HL-60/S4 (cell line): ENCODE measurements at regions not wholly inside any gene's neighbourhood (a gene's known extent, or its start where the extent isn't known, plus 50 kb on each side); places are given as distances from the start of the nearest gene placed in this dataset.

Experiments
- in situ Hi-C: fragments of 300-500 bp; cut with MboI; formaldehyde crosslinking; loops from 2 replicates; pipeline ENCODE4 v1.14.3; 2022; ENCODE audit warnings: low sequenced_read_pairs

- in situ Hi-C loops: no loop called here
Observed at GRCh38 chrX:131764216-131764615, 220.3 kb downstream of the OR13H1 start.

GRCh38 chrX:131778269-131779218, 234.7 kb downstream of the OR13H1 start:
- in situ Hi-C loops: no loop called here

GRCh38 chrX:131779306-131779705, 235.4 kb downstream of the OR13H1 start:
- in situ Hi-C loops: no loop called here

GRCh38 chrX:131779741-131780140, 235.9 kb downstream of the OR13H1 start:
- in situ Hi-C loops: no loop called here

- in situ Hi-C loops: no loop called here
Observed at GRCh38 chrX:131782646-131783045, 238.8 kb downstream of the OR13H1 start.

- in situ Hi-C loops: no loop called here
Observed at GRCh38 chrX:131783555-131784308, 239.4 kb upstream of the STK26 start.

- in situ Hi-C loops: no loop called here
Observed at GRCh38 chrX:131789664-131790063, 233.4 kb upstream of the STK26 start.

- in situ Hi-C loops: no loop called here
Observed at GRCh38 chrX:131791608-131792355, 231.3 kb upstream of the STK26 start.

- in situ Hi-C loops: no loop called here
Observed at GRCh38 chrX:131792356-131792749, 230.7 kb upstream of the STK26 start.

GRCh38 chrX:131792789-131793462, 230.2 kb upstream of the STK26 start:
- in situ Hi-C loops: no loop called here

GRCh38 chrX:131795442-131796229, 227.5 kb upstream of the STK26 start:
- in situ Hi-C loops: no loop called here

- in situ Hi-C loops: no loop called here
Observed at GRCh38 chrX:131801066-131801465, 222.0 kb upstream of the STK26 start.

- in situ Hi-C loops: no loop called here
Observed at GRCh38 chrX:131801911-131802310, 221.2 kb upstream of the STK26 start.

GRCh38 chrX:131802836-131803626, 220.1 kb upstream of the STK26 start:
- in situ Hi-C loops: no loop called here

GRCh38 chrX:131812847-131813825, 210.0 kb upstream of the STK26 start:
- in situ Hi-C loops: no loop called here

- in situ Hi-C loops: no loop called here
Observed at GRCh38 chrX:131816551-131817136, 206.5 kb upstream of the STK26 start.

- in situ Hi-C loops: no loop called here
Observed at GRCh38 chrX:131818297-131818936, 204.7 kb upstream of the STK26 start.
